ENCODE measurements at regions not wholly inside any gene's neighbourhood (a gene's known extent, or its start where the extent isn't known, plus 50 kb on each side); places are given as distances from the start of the nearest gene placed in this dataset.

GRCh38 chr9:126031116-126031515 is 283.9 kb downstream of the PBX3 start (continued):
- TF ChIP-seq, protein P1, sequence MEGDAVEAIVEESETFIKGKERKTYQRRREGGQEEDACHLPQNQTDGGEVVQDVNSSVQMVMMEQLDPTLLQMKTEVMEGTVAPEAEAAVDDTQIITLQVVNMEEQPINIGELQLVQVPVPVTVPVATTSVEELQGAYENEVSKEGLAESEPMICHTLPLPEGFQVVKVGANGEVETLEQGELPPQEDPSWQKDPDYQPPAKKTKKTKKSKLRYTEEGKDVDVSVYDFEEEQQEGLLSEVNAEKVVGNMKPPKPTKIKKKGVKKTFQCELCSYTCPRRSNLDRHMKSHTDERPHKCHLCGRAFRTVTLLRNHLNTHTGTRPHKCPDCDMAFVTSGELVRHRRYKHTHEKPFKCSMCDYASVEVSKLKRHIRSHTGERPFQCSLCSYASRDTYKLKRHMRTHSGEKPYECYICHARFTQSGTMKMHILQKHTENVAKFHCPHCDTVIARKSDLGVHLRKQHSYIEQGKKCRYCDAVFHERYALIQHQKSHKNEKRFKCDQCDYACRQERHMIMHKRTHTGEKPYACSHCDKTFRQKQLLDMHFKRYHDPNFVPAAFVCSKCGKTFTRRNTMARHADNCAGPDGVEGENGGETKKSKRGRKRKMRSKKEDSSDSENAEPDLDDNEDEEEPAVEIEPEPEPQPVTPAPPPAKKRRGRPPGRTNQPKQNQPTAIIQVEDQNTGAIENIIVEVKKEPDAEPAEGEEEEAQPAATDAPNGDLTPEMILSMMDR (conservative IDR thresholded peaks at IDR 0.05; ENCODE audit: low read depth in 2 of 2): no peak
- TF ChIP-seq STAT1 (IDR thresholded peaks at IDR 0.05; ENCODE audit: unreplicated experiment): no peak
- no peak for TF ChIP-seq NANOG (IDR thresholded peaks at IDR 0.05; ENCODE audit: borderline replicate concordance)
- TF ChIP-seq EZH2 (IDR thresholded peaks at IDR 0.05; ENCODE audit: low read depth, unreplicated experiment): no peak
- no peak for TF ChIP-seq POLR2AphosphoS5 (IDR thresholded peaks at IDR 0.05; ENCODE audit: low read depth)
- no peak for TF ChIP-seq EZH2phosphoT487 (IDR thresholded peaks at IDR 0.05; ENCODE audit: unreplicated experiment)
- TF ChIP-seq, protein P2, sequence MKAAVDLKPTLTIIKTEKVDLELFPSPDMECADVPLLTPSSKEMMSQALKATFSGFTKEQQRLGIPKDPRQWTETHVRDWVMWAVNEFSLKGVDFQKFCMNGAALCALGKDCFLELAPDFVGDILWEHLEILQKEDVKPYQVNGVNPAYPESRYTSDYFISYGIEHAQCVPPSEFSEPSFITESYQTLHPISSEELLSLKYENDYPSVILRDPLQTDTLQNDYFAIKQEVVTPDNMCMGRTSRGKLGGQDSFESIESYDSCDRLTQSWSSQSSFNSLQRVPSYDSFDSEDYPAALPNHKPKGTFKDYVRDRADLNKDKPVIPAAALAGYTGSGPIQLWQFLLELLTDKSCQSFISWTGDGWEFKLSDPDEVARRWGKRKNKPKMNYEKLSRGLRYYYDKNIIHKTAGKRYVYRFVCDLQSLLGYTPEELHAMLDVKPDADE (IDR thresholded peaks at IDR 0.05): no peak
- TF ChIP-seq ZNF331 (CRISPR knock-in tag; IDR thresholded peaks at IDR 0.05; ENCODE audit: low read depth): no peak
- TF ChIP-seq, protein P3, sequence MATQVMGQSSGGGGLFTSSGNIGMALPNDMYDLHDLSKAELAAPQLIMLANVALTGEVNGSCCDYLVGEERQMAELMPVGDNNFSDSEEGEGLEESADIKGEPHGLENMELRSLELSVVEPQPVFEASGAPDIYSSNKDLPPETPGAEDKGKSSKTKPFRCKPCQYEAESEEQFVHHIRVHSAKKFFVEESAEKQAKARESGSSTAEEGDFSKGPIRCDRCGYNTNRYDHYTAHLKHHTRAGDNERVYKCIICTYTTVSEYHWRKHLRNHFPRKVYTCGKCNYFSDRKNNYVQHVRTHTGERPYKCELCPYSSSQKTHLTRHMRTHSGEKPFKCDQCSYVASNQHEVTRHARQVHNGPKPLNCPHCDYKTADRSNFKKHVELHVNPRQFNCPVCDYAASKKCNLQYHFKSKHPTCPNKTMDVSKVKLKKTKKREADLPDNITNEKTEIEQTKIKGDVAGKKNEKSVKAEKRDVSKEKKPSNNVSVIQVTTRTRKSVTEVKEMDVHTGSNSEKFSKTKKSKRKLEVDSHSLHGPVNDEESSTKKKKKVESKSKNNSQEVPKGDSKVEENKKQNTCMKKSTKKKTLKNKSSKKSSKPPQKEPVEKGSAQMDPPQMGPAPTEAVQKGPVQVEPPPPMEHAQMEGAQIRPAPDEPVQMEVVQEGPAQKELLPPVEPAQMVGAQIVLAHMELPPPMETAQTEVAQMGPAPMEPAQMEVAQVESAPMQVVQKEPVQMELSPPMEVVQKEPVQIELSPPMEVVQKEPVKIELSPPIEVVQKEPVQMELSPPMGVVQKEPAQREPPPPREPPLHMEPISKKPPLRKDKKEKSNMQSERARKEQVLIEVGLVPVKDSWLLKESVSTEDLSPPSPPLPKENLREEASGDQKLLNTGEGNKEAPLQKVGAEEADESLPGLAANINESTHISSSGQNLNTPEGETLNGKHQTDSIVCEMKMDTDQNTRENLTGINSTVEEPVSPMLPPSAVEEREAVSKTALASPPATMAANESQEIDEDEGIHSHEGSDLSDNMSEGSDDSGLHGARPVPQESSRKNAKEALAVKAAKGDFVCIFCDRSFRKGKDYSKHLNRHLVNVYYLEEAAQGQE (IDR thresholded peaks at IDR 0.05; ENCODE audit: unreplicated experiment): no peak

DNA sequence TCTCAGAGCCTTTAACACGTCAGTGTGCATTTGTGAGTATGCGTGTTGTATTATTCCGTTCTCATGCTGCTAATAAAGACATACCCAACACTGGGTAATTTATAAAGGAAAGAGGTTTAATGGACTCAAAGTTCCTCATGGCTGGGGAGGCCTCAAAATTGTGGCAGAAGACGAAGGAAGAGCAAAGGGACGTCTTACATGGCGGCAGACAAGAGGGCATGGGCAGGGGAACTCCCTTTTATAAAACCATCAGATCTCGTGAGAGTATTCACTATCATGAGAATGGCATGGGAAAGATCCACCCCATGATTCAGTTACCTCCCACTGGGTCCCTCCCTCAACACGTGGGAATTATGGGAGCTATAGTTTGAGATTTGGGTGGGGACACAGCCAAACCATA is 285.0 kb downstream of the PBX3 start:
- Mint-ChIP-seq H3K27ac (no peak overlapping the region), H3K27me3 (ENCODE audit: insufficient read depth, low read depth, poor library complexity) (peaks cover 8% of the 10 kb centered on the region), H3K36me3 (ENCODE audit: low read depth) (no peaks in the 10 kb centered on the region), H3K4me1 (no peaks in the 10 kb centered on the region; the same call in 2 of the 3 replicates), H3K4me3 (no peak overlapping the region), H3K9me3 (no peaks in the 10 kb centered on the region)
- H2AFZ ChIP-seq: no peak overlapping the region
- ATAC-seq (no peak), DNase-seq (ENCODE audit: low spot score) (no peak)
- H3K79me2 ChIP-seq (replicated peaks; ENCODE audit: insufficient read depth): no peaks in the 10 kb centered on the region
- H4K20me1 ChIP-seq (replicated peaks; ENCODE audit: insufficient read depth): no peaks in the 10 kb centered on the region
- no peak overlapping the region for H3K4me3 ChIP-seq
- no peaks in the 10 kb centered on the region for H3K36me3 ChIP-seq (ENCODE audit: insufficient read depth)
- H3K9me2 ChIP-seq (ENCODE audit: insufficient read depth): no peaks in the 10 kb centered on the region
- H3K4me2 ChIP-seq: no peak overlapping the region
- no peaks in the 10 kb centered on the region for H3K27me3 ChIP-seq (ENCODE audit: insufficient read depth)
- no peaks in the 10 kb centered on the region for H3K4me1 ChIP-seq (ENCODE audit: insufficient read depth)
- no peak overlapping the region for H3K27ac ChIP-seq (ENCODE audit: low read depth)
- H3F3A ChIP-seq (replicated peaks; ENCODE audit: low read depth): no peaks in the 10 kb centered on the region
- no peak for TF ChIP-seq EZH2 (IDR thresholded peaks at IDR 0.05; ENCODE audit: low read depth, unreplicated experiment)
- TF ChIP-seq ZNF331 (CRISPR knock-in tag; IDR thresholded peaks at IDR 0.05; ENCODE audit: low read depth): no peak
- TF ChIP-seq POLR2AphosphoS5 (IDR thresholded peaks at IDR 0.05; ENCODE audit: low read depth): no peak
- TF ChIP-seq, protein P3 (IDR thresholded peaks at IDR 0.05; ENCODE audit: unreplicated experiment): no peak
- TF ChIP-seq STAT1 (IDR thresholded peaks at IDR 0.05; ENCODE audit: unreplicated experiment): no peak
- TF ChIP-seq, protein P2 (IDR thresholded peaks at IDR 0.05): no peak
- TF ChIP-seq EZH2phosphoT487 (IDR thresholded peaks at IDR 0.05; ENCODE audit: unreplicated experiment): no peak

Measured in GM23338 (cell line).